Trophoblast cell (in vitro differentiated cells and primary cell): ENCODE measurements at regions not wholly inside any gene's neighbourhood (a gene's known extent, or its start where the extent isn't known, plus 50 kb on each side); places are given as distances from the start of the nearest gene placed in this dataset.

ENCODE experiments used
- DNase-seq, 2 donors: peaks; one replicate each; pipeline ENCODE4 v3.0.0-alpha.2; 2016
- H2AFZ ChIP-seq: 2 replicates; pipeline ENCODE4 v1.6.1; 2013; ENCODE audit warnings: low read length, moderate library complexity, mild to moderate bottlenecking; ENCODE audit not compliant: insufficient read depth, poor library complexity
- H2AK5ac ChIP-seq: 2 replicates; pipeline ENCODE4 v1.6.1; 2013; ENCODE audit warnings: mild to moderate bottlenecking, low read length
- H2BK120ac ChIP-seq: 2 replicates; pipeline ENCODE4 v1.6.1; 2013; ENCODE audit warnings: low read length, mild to moderate bottlenecking, moderate library complexity; ENCODE audit not compliant: insufficient read depth, poor library complexity
- H2BK12ac ChIP-seq: 2 replicates; pipeline ENCODE4 v1.6.1; 2013; ENCODE audit warnings: mild to moderate bottlenecking, low read length, moderate library complexity
- H2BK5ac ChIP-seq: 2 replicates; pipeline ENCODE4 v1.6.1; 2013; ENCODE audit warnings: low read length, low read depth, moderate library complexity, mild to moderate bottlenecking; ENCODE audit not compliant: poor library complexity
- H3K14ac ChIP-seq: 2 replicates; pipeline ENCODE4 v1.6.1; 2013; ENCODE audit warnings: mild to moderate bottlenecking, low read length
- H3K18ac ChIP-seq: 2 replicates; pipeline ENCODE4 v1.6.1; 2013; ENCODE audit warnings: mild to moderate bottlenecking, low read length
- H3K23ac ChIP-seq: 2 replicates; pipeline ENCODE4 v1.6.1; 2013; ENCODE audit warnings: low read length
- H3K27ac ChIP-seq: 2 replicates; pipeline ENCODE4 v1.5.1; 2013; ENCODE audit warnings: low read depth, mild to moderate bottlenecking, inconsistent platforms, low read length, moderate library complexity
- H3K27me3 ChIP-seq: 2 replicates; pipeline ENCODE4 v1.6.1; 2013; ENCODE audit warnings: inconsistent platforms, mild to moderate bottlenecking, low read length, moderate library complexity; ENCODE audit not compliant: insufficient read depth
- H3K36me3 ChIP-seq, 2 experiments: 1 replicate in 1 of 2; 2 replicates in 1 of 2; pipeline ENCODE4 v1.6.1; 2013; ENCODE audit warnings: low read length in 2 of 2, mild to moderate bottlenecking in 2 of 2, moderate library complexity in 1 of 2; ENCODE audit not compliant: insufficient read depth in 2 of 2, control insufficient read depth in 1 of 2
- H3K4ac ChIP-seq: 2 replicates; pipeline ENCODE4 v1.6.1; 2013; ENCODE audit warnings: low read depth, mild to moderate bottlenecking, low read length, moderate library complexity
- H3K4me1 ChIP-seq, 2 experiments: 1 replicate in 1 of 2; 2 replicates in 1 of 2; pipeline ENCODE4 v1.6.1; 2013; ENCODE audit warnings: low read length in 2 of 2, mild to moderate bottlenecking in 2 of 2, moderate library complexity in 1 of 2; ENCODE audit not compliant: insufficient read depth in 2 of 2, control insufficient read depth in 1 of 2
- H3K4me2 ChIP-seq: 2 replicates; pipeline ENCODE4 v1.6.1; 2013; ENCODE audit warnings: inconsistent platforms, mild to moderate bottlenecking, low read length, moderate library complexity
- H3K4me3 ChIP-seq: 2 replicates; pipeline ENCODE4 v1.5.1; 2013; ENCODE audit warnings: mild to moderate bottlenecking, low read depth, low read length, inconsistent platforms
- H3K79me1 ChIP-seq: one replicate; pipeline ENCODE4 v1.6.1; 2013; ENCODE audit warnings: low read length
- H3K79me2 ChIP-seq: 2 replicates; pipeline ENCODE4 v1.6.1; 2013; ENCODE audit warnings: low read length, mild to moderate bottlenecking; ENCODE audit not compliant: control insufficient read depth, insufficient read depth, poor library complexity
- H3K9ac ChIP-seq: 2 replicates; pipeline ENCODE4 v1.6.1; 2013; ENCODE audit warnings: mild to moderate bottlenecking, low read length
- H3K9me3 ChIP-seq: 2 replicates; pipeline ENCODE4 v1.6.1; 2013; ENCODE audit warnings: low read depth, mild to moderate bottlenecking, control low read depth, inconsistent platforms, low read length; ENCODE audit not compliant: insufficient read depth
- H4K12ac ChIP-seq: 2 replicates; pipeline ENCODE4 v1.6.1; 2013; ENCODE audit warnings: low read depth, mild to moderate bottlenecking, low read length, moderate library complexity
- H4K8ac ChIP-seq: 2 replicates; pipeline ENCODE4 v1.6.1; 2013; ENCODE audit warnings: low read depth, mild to moderate bottlenecking, low read length, moderate library complexity
- H4K91ac ChIP-seq: one replicate; pipeline ENCODE4 v1.6.1; 2013; ENCODE audit warnings: low read depth, mild to moderate bottlenecking, low read length, moderate library complexity
- WGBS: extraction: QIAGEN DNeasy Blood & Tissue Kit; methylation state at CpG from one replicate; pipeline ENCODE4 v1.1.7; 2013; ENCODE audit warnings: missing lambda C conversion rate; ENCODE audit not compliant: insufficient read length, insufficient coverage; ENCODE audit errors: extremely low coverage; 5-methylcytosine and 5-hydroxymethylcytosine counted together

DNA sequence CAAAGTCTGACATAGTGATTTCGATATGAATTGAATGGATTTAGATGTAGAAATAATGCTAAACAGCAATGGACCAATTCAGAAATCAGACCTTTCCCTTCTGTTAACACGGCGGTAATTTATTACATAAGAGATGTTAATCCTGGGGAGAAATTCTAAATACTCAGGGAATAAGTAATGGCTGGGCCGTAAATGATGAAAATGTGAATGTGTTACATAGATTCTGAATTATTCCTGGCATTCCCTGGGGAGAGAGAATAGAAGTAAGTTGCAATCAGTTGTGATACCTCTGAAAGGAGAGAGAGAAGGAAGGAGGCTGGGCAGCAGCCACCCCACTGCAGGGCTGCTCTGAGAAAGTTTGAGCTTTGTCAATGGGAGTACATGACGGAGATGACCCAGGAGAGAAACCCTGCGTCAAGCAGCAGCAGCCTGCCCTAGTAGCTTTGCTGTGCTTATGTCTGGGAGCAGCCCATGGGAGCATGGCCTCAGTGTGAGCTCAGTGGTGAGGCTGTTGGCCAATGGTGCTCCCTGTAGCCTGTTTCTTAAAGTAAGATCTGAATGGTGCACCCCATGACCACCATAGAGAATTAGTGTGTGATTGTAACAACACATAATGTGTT, 420.1 kb downstream of the MTRR start:
- H3K9me3 ChIP-seq = no peaks in the 10 kb centered on the region
- H3K4me1 ChIP-seq = no peaks in the 10 kb centered on the region
- H3K14ac ChIP-seq = no peak overlapping the region
- H3K18ac ChIP-seq = no peak overlapping the region
- H4K8ac ChIP-seq = no peak overlapping the region
- H3K27me3 ChIP-seq = no peaks in the 10 kb centered on the region
- no CpG with 5 or more reads among the region's 6 CpGs for WGBS
- no peak overlapping the region for H3K4ac ChIP-seq
- H3K27ac ChIP-seq = no peak overlapping the region
- H2AFZ ChIP-seq = no peak overlapping the region
- no peak overlapping the region for H3K9ac ChIP-seq
- H2BK5ac ChIP-seq = no peak overlapping the region
- no peaks in the 10 kb centered on the region for H3K79me2 ChIP-seq
- no peaks in the 10 kb centered on the region for H3K79me1 ChIP-seq
- H3K23ac ChIP-seq = no peak overlapping the region
- H3K4me2 ChIP-seq = no peak overlapping the region
- H2BK12ac ChIP-seq = no peak overlapping the region
- no peak overlapping the region for H2BK120ac ChIP-seq
- no peak overlapping the region for H4K91ac ChIP-seq
- H3K4me3 ChIP-seq = no peak overlapping the region
- DNase-seq = no peak
- H4K12ac ChIP-seq = no peak overlapping the region
- no peak overlapping the region for H2AK5ac ChIP-seq
- H3K36me3 ChIP-seq = no peaks in the 10 kb centered on the region

DNA sequence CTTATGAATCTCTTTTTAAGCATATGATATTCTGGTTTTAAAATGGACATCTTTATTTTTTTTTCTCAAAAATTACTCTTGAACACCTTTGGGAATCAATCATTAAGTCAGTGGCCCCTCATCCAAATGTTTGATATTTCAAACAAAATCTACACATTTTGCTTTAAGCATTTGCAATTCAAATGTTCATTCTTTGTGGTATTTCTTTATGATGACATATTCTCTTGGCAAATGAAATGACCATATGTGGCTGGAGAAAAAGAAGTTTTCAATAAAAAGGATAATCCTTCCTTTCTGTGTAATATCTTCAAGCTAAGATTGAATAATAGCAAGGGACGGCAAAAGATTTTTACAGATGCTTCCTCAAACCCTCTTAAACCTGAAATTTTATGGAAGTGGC, 420.8 kb downstream of the MTRR start:
- no peaks in the 10 kb centered on the region for H3K79me1 ChIP-seq
- no peak overlapping the region for H4K91ac ChIP-seq
- no peak overlapping the region for H2BK12ac ChIP-seq
- no peak overlapping the region for H3K4ac ChIP-seq
- H3K36me3 ChIP-seq = no peaks in the 10 kb centered on the region
- no peak overlapping the region for H2AFZ ChIP-seq
- H3K9me3 ChIP-seq = no peaks in the 10 kb centered on the region
- H2BK5ac ChIP-seq = no peak overlapping the region
- no peak overlapping the region for H4K12ac ChIP-seq
- H3K27me3 ChIP-seq = no peaks in the 10 kb centered on the region
- no peak overlapping the region for H3K4me2 ChIP-seq
- H3K79me2 ChIP-seq = no peaks in the 10 kb centered on the region
- H3K14ac ChIP-seq = no peak overlapping the region
- H3K23ac ChIP-seq = no peak overlapping the region
- no peak overlapping the region for H2AK5ac ChIP-seq
- H4K8ac ChIP-seq = no peak overlapping the region
- WGBS = no CpG with 5 or more reads among the region's 1 CpG
- no peak overlapping the region for H3K9ac ChIP-seq
- no peak overlapping the region for H3K4me3 ChIP-seq
- no peak overlapping the region for H3K18ac ChIP-seq
- no peak overlapping the region for H3K27ac ChIP-seq
- H2BK120ac ChIP-seq = no peak overlapping the region
- no peaks in the 10 kb centered on the region for H3K4me1 ChIP-seq
- no peak for DNase-seq

DNA sequence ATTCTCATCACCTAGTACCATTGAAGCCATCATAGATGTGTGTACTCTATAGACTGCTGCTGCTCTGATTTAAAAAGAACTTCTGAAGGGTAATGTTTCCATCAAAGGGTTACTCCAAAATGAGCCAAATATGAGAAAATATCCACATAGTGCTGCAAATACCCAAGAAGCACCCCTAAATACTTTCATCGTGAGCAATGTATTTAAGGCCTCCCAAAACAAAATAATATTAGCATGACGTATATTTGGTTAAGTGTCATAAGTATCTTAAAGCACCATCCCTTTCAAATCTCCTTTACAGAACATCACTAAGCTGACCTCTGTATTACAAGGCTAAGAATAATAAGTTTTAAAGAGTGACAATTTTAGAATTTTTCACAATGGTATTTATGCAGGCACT, 421.8 kb downstream of the MTRR start:
- no peak overlapping the region for H3K27ac ChIP-seq
- no peak overlapping the region for H2BK5ac ChIP-seq
- H3K4ac ChIP-seq = no peak overlapping the region
- no peaks in the 10 kb centered on the region for H3K4me1 ChIP-seq
- H4K91ac ChIP-seq = no peak overlapping the region
- DNase-seq = no peak
- no peak overlapping the region for H3K18ac ChIP-seq
- no peak overlapping the region for H3K9ac ChIP-seq
- no peak overlapping the region for H2BK120ac ChIP-seq
- no peak overlapping the region for H3K4me2 ChIP-seq
- no peak overlapping the region for H3K4me3 ChIP-seq
- H3K79me1 ChIP-seq = no peaks in the 10 kb centered on the region
- no peak overlapping the region for H2BK12ac ChIP-seq
- H3K14ac ChIP-seq = no peak overlapping the region
- no peak overlapping the region for H4K8ac ChIP-seq
- no peak overlapping the region for H4K12ac ChIP-seq
- H3K23ac ChIP-seq = no peak overlapping the region
- H3K36me3 ChIP-seq = no peaks in the 10 kb centered on the region
- H2AFZ ChIP-seq = no peak overlapping the region
- H2AK5ac ChIP-seq = no peak overlapping the region
- H3K79me2 ChIP-seq = no peaks in the 10 kb centered on the region
- H3K27me3 ChIP-seq = no peaks in the 10 kb centered on the region
- peaks cover 1% of the 10 kb centered on the region for H3K9me3 ChIP-seq
- no CpG with 5 or more reads among the region's 2 CpGs for WGBS

DNA sequence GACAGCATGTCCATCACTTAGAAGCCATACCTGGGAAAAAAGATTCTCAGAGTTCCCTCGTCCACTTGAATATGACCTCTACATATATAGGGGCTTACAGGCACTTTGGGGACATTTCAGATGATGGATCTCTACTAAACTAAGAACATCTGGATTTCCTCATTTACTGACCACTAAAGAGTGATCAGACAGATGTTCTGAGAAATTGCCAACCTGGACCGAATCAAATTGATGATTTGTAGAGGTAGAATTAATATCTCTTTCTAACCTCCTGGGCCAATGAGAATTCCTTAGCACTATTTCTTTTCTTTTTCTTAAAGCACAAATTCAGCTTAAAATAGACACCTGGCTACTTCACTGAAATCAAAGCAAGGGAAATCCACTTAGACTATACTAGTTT, 422.7 kb downstream of the MTRR start:
- H3K4me1 ChIP-seq = no peaks in the 10 kb centered on the region
- no peak overlapping the region for H3K23ac ChIP-seq
- no peak overlapping the region for H3K14ac ChIP-seq
- H2BK120ac ChIP-seq = no peak overlapping the region
- H2BK12ac ChIP-seq = no peak overlapping the region
- no peak overlapping the region for H3K9ac ChIP-seq
- H3K36me3 ChIP-seq = no peaks in the 10 kb centered on the region
- H3K27me3 ChIP-seq = no peaks in the 10 kb centered on the region
- no peak overlapping the region for H3K4me3 ChIP-seq
- no peak overlapping the region for H3K18ac ChIP-seq
- no peak overlapping the region for H3K4ac ChIP-seq
- no CpG with 5 or more reads among the region's 2 CpGs for WGBS
- H3K79me2 ChIP-seq = no peaks in the 10 kb centered on the region
- no peak overlapping the region for H2BK5ac ChIP-seq
- no peak overlapping the region for H2AFZ ChIP-seq
- peaks cover 1% of the 10 kb centered on the region for H3K9me3 ChIP-seq
- H2AK5ac ChIP-seq = no peak overlapping the region
- no peak overlapping the region for H4K91ac ChIP-seq
- H3K79me1 ChIP-seq = no peaks in the 10 kb centered on the region
- no peak overlapping the region for H3K27ac ChIP-seq
- no peak for DNase-seq
- H4K12ac ChIP-seq = no peak overlapping the region
- H4K8ac ChIP-seq = no peak overlapping the region
- no peak overlapping the region for H3K4me2 ChIP-seq
